ENCODE measurements at regions not wholly inside any gene's neighbourhood (a gene's known extent, or its start where the extent isn't known, plus 50 kb on each side); places are given as distances from the start of the nearest gene placed in this dataset.
"Not testable (repeated sequence)": the region's sequence is repeated elsewhere in the genome, so short reads cannot be mapped to it uniquely, and the experiment has no call there.

- not testable (repeated sequence) for TF ChIP-seq POLR2A, CTCF (IDR thresholded peaks at IDR 0.05)
These were observed 1217.1 kb downstream of the GALC start for GRCh38 chr14:86775896-86776295.

All from breast epithelium (tissue), 3 donors.